Natural killer cell treated with Interleukin-12 subunit alpha and Interleukin-12 subunit beta and Interleukin-15 and Interleukin-18, amount 100 ng/mL, for 72 hours (primary cell): ENCODE measurements at regions not wholly inside any gene's neighbourhood (a gene's known extent, or its start where the extent isn't known, plus 50 kb on each side); places are given as distances from the start of the nearest gene placed in this dataset.
A peak's percentile ranks its signal among the peaks of the same experiment; 100 is the strongest.
"Not testable (repeated sequence)": the region's sequence is repeated elsewhere in the genome, so short reads cannot be mapped to it uniquely, and the experiment has no call there.

Experiments used
- ATAC-seq, 2 donors: fragments of 150-1000 bp; cut with Tn5 transposase in 1 of 2; sonication (Bioruptor Pico), chemical (Tn5 transposase) in 1 of 2; 2 replicates each; pipeline ENCODE4 v1.10.0; 2021
- DNase-seq: peaks from one replicate; pipeline ENCODE4 v3.0.0; 2022; ENCODE audit warnings: low spot score
- H3K27ac Mint-ChIP-seq, 2 donors: 1 replicate in 1 of 2; 2 replicates in 1 of 2; pipeline ENCODE4 v1.8.0; 2022; ENCODE audit warnings: mixed read lengths in 2 of 2, mild to moderate bottlenecking in 1 of 2, moderate library complexity in 1 of 2
- H3K27me3 Mint-ChIP-seq, 2 donors: 1 replicate in 1 of 2; 2 replicates in 1 of 2; pipeline ENCODE4 v1.8.0; 2022; ENCODE audit warnings: mixed read lengths in 2 of 2
- H3K36me3 Mint-ChIP-seq: one replicate; pipeline ENCODE4 v1.8.0; 2022; ENCODE audit warnings: mixed read lengths
- H3K4me1 Mint-ChIP-seq, 2 donors: 1 replicate in 1 of 2; 2 replicates in 1 of 2; pipeline ENCODE4 v1.8.0; 2022; ENCODE audit warnings: low read depth in 2 of 2, mixed read lengths in 2 of 2, mild to moderate bottlenecking in 1 of 2
- H3K4me3 Mint-ChIP-seq: one replicate; pipeline ENCODE4 v1.8.0; 2022; ENCODE audit warnings: mixed read lengths
- H3K9me3 Mint-ChIP-seq: 2 replicates; pipeline ENCODE4 v1.8.0; 2022; ENCODE audit warnings: mixed read lengths

DNA sequence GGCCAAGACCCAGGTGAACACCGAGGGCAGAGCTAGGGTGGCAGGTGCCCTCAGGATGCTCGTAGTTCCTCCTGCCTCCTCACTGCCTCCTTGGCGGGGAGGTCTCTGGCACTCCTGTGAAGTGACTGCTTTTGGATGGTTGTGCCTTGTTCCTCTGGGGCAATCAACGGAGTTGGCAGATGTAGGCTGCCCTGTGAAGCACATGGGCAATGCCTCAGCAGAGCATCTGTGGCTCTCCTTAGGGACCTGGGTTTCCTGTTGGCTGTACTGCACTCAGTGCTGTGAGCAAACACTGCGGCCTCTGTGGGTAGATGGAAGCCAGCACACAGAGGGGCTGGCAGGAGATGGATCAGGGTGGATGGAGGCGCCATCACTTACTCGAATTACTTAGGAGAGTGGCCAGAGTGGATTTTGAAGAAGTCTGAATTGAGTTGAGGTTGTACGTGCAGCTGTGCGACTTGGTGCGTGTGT is 71.4 kb upstream of the COL5A1 start:
- H3K4me1 Mint-ChIP-seq, result no peaks in the 10 kb centered on the region
- DNase-seq (no peak), ATAC-seq (peak; percentile 45 to 48)
- H3K36me3 Mint-ChIP-seq, result no peaks in the 10 kb centered on the region
- H3K9me3 Mint-ChIP-seq, result no peaks in the 10 kb centered on the region
- no peak overlapping the region for H3K27ac Mint-ChIP-seq
- H3K27me3 Mint-ChIP-seq, result no peaks in the 10 kb centered on the region
- H3K4me3 Mint-ChIP-seq, result no peak overlapping the region

DNA sequence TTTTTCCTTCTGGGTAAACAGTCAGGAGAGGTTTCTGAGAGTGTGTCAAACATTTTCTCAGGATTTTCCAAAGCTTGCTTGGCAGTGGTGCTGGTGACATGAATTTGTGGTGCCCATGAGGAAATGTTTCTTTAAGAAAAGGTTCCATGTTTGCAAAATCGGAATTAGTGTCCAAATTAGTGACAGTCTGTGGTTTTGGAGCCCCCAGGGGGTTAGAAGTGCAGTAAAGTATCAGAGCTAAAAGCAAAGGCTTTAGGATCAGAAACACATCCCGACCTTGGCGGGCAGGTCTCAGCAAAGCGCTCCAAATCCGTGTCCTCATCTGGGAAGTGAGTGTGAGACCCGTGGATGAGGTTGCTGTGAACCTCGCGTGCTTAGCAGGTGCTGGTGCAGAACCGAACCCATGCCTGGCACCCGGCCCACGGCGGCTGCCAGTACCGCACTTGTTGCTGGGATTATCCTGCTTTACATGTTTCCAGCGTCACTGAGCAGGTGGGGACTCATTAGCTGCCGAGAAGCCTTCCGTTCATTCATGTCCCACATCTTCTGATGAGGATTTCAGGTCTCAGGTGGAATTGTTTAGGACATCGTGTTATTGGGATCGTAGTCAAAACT is 70.8 kb upstream of the COL5A1 start:
- Mint-ChIP-seq H3K4me1 (no peaks in the 10 kb centered on the region), H3K9me3 (no peaks in the 10 kb centered on the region), H3K27me3 (peaks cover 0 to 1% of the 10 kb centered on the region in 2 donors), H3K36me3 (no peaks in the 10 kb centered on the region), H3K4me3 (no peak overlapping the region), H3K27ac (no peak overlapping the region)
- ATAC-seq (no peak), DNase-seq (no peak)

DNA sequence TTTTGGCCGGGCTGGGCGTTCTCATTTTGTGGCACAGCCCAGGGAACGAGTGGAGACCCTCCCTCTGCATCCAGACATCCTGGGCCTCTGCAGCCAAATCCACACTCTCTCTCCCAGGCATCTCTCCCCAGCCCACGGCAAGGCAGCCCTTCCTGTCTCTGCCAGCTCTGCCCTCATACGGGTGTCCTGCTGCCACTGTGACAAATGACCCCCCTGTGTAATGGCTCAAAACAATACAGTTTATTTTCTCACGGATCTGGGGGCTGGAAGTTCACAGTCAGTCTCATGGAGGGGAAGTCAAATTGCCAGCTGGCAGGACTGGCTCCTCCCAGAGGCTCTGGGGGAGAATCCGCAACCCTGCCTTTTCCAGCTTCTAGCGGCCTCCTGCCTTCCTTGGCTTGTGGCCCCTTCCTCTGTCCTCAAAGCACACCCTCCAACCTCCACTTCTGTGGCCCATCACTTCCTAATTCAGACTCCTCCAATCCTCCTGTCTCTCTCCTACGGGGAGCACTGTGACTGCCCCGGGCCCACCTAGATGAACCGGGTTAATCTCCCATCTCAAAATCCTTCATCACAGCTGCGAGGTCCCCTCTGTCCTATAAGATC is 70.2 kb upstream of the COL5A1 start:
- H3K27me3 Mint-ChIP-seq, result peaks cover 0 to 5% of the 10 kb centered on the region in 2 donors
- H3K9me3 Mint-ChIP-seq, result no peaks in the 10 kb centered on the region
- DNase-seq (no peak), ATAC-seq (peak in 1 of 2 donors; percentile 37)
- H3K27ac Mint-ChIP-seq, result no peak overlapping the region
- H3K4me1 Mint-ChIP-seq, result no peaks in the 10 kb centered on the region
- no peak overlapping the region for H3K4me3 Mint-ChIP-seq
- no peaks in the 10 kb centered on the region for H3K36me3 Mint-ChIP-seq

DNA sequence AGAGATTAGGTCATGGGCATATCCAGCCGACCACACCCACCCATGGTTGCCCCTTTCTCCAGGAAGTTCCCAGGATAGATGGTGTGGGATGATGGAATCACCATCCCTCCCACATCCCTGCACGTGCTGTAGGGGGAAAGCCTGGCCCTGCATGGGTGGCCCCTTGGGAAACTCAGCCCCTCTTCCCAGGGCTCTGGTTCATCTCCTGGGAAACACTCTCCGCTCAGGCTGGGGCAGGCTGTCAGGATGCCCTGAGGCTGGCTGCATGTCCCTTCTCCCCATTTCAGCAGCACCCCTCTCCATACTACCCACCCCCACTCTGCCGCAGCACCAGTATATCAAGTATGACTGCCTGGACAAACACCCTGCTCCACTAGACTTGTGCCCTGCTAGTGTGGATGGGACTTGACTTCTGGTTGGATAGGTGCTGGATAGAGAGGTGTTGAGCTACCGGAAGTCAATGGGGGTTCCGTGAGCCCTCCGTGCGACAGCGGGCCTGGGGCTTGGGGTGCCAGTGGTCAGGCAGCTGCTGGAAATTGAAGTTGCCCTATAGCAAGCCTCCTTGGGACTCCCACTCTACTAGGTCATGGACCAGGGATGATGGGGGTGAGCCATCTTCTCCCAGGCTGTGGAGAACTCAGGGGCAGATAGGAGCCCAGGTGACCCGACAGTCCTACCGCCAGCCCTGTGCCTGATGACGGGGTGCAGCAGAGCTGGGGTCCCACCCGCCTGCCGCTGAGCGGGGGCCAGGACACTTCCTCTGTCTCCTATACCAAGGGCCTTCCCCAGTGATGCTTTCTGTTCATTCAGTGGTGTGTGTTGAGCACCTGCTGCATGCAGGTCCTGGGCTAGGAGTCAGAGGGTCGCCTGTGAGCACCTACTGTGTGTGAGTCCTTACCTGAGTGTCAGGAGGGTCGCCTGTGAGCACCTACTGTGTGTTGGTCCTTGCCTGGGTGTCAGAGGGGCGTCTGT is 69.4 kb upstream of the COL5A1 start:
- Mint-ChIP-seq H3K36me3 (no peaks in the 10 kb centered on the region), H3K4me1 (no peaks in the 10 kb centered on the region), H3K27me3 (peaks cover 4 to 10% of the 10 kb centered on the region in 2 donors)

DNA sequence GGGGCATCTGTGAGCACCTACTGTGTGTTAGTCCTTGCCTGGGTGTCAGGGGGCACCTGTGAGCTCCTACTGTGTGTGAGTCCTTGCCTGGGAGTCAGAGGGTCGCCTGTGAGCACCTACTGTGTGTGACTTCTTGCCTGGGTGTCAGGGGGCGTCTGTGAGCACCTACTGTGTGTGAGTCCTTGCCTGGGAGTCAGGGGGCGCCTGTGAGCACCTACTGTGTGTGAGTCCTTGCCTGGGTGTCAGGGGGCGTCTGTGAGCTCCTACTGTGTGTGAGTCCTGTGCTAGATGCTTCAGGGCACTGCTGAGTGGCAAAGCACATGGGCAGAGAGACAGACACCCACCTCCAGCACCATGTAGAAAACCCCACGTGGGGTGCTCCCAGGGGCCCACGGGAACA is 66.9 kb upstream of the COL5A1 start:
- H3K36me3 Mint-ChIP-seq, DNase-seq, H3K4me3 Mint-ChIP-seq, H3K4me1 Mint-ChIP-seq, H3K9me3 Mint-ChIP-seq, ATAC-seq, H3K27ac Mint-ChIP-seq: not testable (repeated sequence)
- peaks cover 25 to 28% of the 10 kb centered on the region in 2 donors for H3K27me3 Mint-ChIP-seq

More for the DNA sequence above, 69.4 kb upstream of the COL5A1 start:
- ATAC-seq (peak; percentile 40 to 41), DNase-seq (no peak)
- Mint-ChIP-seq H3K9me3 (no peaks in the 10 kb centered on the region), H3K4me3 (no peak overlapping the region), H3K27ac (no peak overlapping the region)

DNA sequence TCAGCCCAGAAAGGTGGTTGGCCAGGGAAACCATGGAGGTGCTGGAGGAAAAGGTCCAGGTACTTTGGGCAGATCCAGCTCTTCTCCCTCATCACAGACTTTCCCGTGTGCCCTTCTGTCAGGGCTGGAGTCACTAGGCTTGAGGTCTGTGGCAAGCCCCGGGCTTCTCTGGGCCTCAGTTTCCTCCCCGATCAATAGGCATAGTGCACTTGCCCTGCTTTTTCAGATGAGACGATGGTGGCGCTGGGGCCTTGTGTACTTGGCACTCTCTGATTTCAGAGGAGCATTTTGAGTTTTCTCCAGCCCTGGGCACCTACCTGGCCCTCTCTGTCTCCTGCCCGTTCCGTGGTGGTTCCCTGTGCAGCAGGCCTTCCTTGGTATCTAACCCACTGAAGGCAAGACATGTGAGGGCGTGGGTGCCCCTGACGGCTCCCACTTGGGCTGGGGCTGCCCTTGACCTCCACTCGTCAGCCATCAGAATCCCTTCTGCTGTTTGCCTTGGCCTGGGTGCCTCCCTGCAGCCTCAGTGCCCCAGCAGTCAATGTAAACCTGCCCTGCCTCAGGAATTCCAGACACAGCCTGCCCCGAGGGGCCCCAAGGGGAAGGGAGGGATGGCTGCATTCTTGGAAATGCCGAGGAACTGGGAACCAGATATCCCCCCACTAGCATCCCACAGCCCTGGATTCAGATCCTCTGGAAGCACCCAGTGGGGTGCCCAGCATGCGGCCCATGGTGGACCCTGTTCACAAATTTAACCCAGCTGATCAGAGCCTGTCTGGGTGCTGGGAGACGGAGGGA is 66.3 kb upstream of the COL5A1 start:
- H3K27me3 Mint-ChIP-seq, result peaks cover 25 to 33% of the 10 kb centered on the region in 2 donors
- no peak for DNase-seq
- no peaks in the 10 kb centered on the region for H3K36me3 Mint-ChIP-seq
- H3K4me1 Mint-ChIP-seq, result no peaks in the 10 kb centered on the region
- H3K9me3 Mint-ChIP-seq, result no peaks in the 10 kb centered on the region
- ATAC-seq, result no peak
- H3K27ac Mint-ChIP-seq, result no peak overlapping the region
- H3K4me3 Mint-ChIP-seq, result no peak overlapping the region

DNA sequence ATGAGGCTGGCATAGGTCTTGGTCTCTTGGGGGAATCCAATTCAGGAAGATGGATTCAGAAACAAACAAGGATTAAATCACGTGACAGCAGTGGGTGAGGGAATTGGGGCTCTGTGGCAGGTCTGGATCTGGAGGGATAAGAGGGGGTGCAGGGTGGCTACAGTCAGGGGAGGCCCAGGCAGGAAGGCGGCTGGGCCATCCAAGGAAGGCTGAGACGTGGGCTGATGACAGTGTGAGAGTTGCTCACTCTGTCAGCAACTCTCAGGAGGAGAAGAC is 65.8 kb upstream of the COL5A1 start:
- H3K4me3 Mint-ChIP-seq, result no peak overlapping the region
- DNase-seq (no peak), ATAC-seq (no peak)
- H3K9me3 Mint-ChIP-seq, result no peaks in the 10 kb centered on the region
- no peaks in the 10 kb centered on the region for H3K4me1 Mint-ChIP-seq
- peaks cover 28 to 38% of the 10 kb centered on the region in 2 donors for H3K27me3 Mint-ChIP-seq
- no peaks in the 10 kb centered on the region for H3K36me3 Mint-ChIP-seq
- no peak overlapping the region for H3K27ac Mint-ChIP-seq

DNA sequence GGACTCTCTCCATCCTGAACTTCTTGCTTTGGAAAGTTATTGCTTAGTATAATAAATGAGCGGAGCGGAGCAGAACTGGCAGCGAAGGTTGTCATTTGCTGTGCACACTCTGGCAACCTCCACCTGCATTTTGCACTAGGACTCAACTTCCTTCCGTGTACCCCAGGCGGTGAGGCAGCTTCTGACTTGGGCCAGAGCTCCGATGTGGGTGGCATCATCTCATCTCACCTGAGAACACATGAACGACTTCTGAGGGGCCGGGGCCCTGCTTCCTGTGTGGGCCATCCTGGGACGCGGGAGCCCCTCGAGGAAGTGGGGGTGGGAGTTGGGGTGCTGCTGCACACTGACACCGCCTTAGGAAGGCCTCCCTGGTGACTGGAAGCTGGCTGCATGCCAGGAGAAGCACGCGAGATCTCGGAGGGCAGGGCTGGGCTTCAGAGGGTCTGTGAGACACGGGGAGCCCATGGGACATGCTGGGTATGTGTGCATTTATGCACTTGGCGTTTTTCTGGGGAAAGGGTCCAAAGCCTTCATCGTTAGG is 56.5 kb upstream of the COL5A1 start:
- ATAC-seq (no peak), DNase-seq (no peak)
- Mint-ChIP-seq H3K27ac (no peak overlapping the region), H3K4me1 (no peaks in the 10 kb centered on the region), H3K27me3 (peaks cover 6 to 8% of the 10 kb centered on the region in 2 donors), H3K36me3 (no peaks in the 10 kb centered on the region), H3K9me3 (no peaks in the 10 kb centered on the region), H3K4me3 (no peak overlapping the region)

DNA sequence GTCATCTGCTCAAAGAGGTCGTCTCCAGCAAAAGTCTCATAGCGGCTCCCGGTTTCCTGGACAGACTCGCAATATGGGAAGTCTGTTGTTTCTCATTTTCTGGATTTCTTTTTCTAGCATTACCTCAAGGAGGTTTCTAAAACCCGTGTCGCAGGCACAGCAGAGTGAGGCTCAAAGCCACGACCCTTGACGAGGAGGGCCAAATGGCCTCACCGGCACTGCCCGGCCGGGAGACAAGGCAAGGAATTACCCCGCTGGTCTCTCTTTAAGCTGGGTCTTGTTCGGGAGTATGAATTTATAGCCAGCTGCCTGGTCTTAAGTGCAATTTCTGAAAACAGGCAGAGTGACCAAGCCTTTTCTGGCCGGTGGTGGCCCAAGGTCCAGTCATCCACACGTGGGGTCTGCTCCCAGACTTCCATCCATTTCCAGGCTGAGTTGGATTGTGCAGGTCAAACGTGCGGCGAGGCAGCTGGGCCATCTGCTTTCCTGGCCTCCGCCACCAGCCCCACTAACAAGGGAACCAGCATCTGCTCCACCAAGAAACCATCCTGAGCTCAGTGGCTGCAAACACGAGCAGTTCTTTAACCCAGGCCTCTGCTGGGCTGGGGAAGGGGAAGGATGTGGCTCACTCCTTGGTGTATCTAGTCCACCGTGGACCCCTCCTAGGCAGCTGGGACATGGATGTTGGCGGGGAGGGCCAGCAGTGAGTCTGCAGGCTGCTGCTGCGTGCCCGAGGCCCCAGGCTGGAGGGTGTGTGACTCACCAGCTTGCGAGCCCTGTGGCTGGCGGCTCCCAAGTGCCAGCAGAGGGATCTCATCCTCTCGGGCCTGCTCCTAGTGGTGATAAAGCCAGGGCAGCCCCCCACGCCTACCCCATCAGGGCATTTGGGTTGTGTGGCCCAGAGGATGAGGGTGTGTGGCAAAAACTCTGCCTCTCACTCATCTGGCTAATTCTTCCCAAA is 55.6 kb upstream of the COL5A1 start:
- Mint-ChIP-seq H3K27ac (no peak overlapping the region), H3K4me1 (no peaks in the 10 kb centered on the region), H3K4me3 (no peak overlapping the region), H3K36me3 (no peaks in the 10 kb centered on the region), H3K27me3 (peaks cover 0 to 6% of the 10 kb centered on the region in 2 donors), H3K9me3 (no peaks in the 10 kb centered on the region)
- ATAC-seq, result no peak
- DNase-seq, result no peak

DNA sequence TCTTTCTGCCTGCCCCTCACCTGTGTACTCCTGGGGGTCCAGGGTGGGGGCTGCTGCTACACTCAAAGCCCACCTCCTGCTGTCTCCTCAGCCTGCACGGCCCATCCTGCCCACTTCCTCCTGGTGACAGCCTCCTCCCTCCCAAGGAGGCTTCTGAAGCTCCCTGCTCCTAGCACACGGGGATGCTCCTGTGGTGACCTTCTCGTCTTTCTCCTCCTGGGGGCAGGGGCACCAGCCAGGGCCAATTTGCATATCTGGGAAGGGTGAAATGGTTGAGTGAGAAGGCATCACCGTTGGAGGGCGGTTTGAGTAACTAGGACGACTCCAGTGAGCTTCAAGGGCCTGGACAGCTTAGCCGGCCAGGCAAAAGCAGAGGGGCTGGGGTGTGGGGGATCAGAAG is 51.9 kb upstream of the COL5A1 start:
- Mint-ChIP-seq H3K9me3 (no peaks in the 10 kb centered on the region), H3K27me3 (peaks cover 0 to 7% of the 10 kb centered on the region in 2 donors), H3K27ac (no peak overlapping the region), H3K36me3 (no peaks in the 10 kb centered on the region), H3K4me3 (no peak overlapping the region), H3K4me1 (no peaks in the 10 kb centered on the region)
- no peak for ATAC-seq
- DNase-seq, result no peak

DNA sequence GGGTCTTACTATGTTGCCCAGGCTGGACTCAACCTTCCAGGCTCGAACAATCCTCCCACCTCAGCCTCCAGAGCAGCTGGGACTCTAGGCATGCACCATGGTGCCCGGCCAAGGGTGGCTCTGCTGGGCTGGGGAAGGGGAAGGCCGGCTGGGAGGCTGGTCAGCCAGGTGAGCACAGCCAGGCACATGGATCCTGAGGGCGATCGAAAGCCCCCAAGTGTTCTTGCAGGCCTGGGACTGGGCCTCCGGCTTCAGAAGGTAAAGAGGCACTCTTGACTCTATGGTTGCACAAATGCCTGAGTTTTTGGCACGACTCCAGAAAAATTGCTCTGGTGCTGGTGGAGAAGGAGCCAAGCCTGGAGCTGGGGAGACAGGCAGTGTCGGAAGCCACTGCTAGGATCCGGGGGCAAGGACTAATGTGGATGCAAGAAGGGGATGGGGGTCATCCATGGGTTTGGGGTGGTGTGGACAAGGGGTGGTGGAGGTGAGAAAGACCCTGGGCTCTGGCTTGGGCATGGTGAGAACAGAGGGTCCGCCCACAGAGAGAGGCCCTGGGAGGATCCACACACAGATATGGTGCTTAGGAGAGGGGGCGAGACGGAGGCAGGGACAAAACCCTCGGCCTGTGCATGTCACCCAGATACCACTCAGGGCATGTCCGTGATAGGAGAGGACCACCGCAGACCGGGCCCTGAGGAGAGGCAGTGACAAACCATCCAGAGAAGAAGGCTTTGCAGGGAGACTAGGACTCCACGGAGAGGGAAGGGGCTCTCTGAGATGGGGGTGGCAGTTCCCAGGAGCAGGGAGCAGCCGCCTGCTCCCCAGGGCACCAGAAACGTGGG is 51.1 kb upstream of the COL5A1 start:
- H3K9me3 Mint-ChIP-seq, result no peaks in the 10 kb centered on the region
- ATAC-seq (no peak), DNase-seq (no peak)
- H3K4me3 Mint-ChIP-seq, result no peak overlapping the region
- H3K27ac Mint-ChIP-seq, result no peak overlapping the region
- H3K4me1 Mint-ChIP-seq, result no peaks in the 10 kb centered on the region
- H3K27me3 Mint-ChIP-seq, result peaks cover 0 to 7% of the 10 kb centered on the region in 2 donors
- no peaks in the 10 kb centered on the region for H3K36me3 Mint-ChIP-seq

DNA sequence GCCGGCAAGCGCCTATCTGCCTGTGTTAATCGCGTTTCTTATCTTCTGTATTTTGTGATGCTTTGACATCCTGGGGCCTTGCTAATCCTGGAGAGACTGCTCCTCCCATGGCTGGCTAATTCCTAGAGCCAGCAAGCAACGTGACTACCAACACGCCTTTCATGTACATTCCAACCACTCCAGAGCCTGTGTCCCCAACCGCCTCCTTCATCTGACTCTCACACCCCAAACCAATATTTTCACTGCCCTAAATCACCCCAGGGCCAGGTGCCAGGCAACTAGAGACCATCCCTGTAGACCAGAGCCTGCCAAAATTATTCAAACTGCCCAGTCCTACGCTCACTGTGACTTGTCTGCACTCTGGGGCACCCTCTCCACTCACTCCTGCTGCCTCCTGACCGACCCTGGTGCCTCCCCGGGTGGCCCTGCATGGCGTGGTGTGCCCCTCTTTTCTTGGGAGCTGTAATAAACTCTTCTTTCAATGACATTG is 50.5 kb upstream of the COL5A1 start:
- ATAC-seq (peak in 1 of 2 donors; percentile 24), DNase-seq (no peak)
- H3K36me3 Mint-ChIP-seq, result no peaks in the 10 kb centered on the region
- peaks cover 0 to 7% of the 10 kb centered on the region in 2 donors for H3K27me3 Mint-ChIP-seq
- H3K9me3 Mint-ChIP-seq, result no peaks in the 10 kb centered on the region
- no peak overlapping the region for H3K4me3 Mint-ChIP-seq
- no peak overlapping the region for H3K27ac Mint-ChIP-seq
- H3K4me1 Mint-ChIP-seq, result no peaks in the 10 kb centered on the region
